ENCODE measurements at regions not wholly inside any gene's neighbourhood (a gene's known extent, or its start where the extent isn't known, plus 50 kb on each side); places are given as distances from the start of the nearest gene placed in this dataset.

DNA sequence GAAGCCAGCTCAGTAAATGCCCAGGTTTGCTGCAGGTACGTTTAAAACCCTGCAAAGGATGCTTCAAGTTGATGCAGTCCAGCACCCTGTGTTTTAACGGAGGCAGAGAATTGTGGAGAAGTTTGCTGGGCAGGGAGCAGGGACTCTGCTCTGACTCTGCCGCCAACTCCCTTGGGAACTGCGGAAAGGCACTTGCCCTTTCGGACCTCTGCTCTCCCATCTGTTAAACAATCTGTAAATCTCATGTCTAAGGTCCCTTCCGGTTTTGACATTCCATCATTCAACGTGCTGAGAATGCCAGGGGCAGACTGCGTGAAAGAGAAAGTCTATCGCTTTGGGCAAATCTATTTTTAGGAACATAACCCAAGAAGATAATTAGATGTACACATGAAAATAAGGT lies 184.5 kb downstream of the OPA1 start:
- intact Hi-C loops (cut with DNase I), result no loop called here
- no peak overlapping the region for H3K4me3 ChIP-seq (ENCODE audit: low read length in 2 of 2)
- 66 to 79% methylated on average over 9 of the region's 9 CpGs for WGBS, 2 donors
- no peak for ATAC-seq (ENCODE audit: low FRiP score)
- H3K4me1 ChIP-seq (ENCODE audit: control insufficient read depth in 1 of 2, insufficient read depth in 2 of 2, low read length in 2 of 2), result no peaks in the 10 kb centered on the region
- H3K27ac ChIP-seq (ENCODE audit: low read depth in 1 of 2, low read length in 2 of 2), result no peak overlapping the region
- no peaks in the 10 kb centered on the region for H3K36me3 ChIP-seq (ENCODE audit: control insufficient read depth in 1 of 2, insufficient read depth in 2 of 2, low read length in 1 of 2)
- H3K9me3 ChIP-seq (ENCODE audit: control insufficient read depth, low read length), result no peaks in the 10 kb centered on the region
- DNase-seq, result no peak
- H3K27me3 ChIP-seq (ENCODE audit: control insufficient read depth in 1 of 2, insufficient read depth in 2 of 2, low read length in 1 of 2), result no peaks in the 10 kb centered on the region

DNA sequence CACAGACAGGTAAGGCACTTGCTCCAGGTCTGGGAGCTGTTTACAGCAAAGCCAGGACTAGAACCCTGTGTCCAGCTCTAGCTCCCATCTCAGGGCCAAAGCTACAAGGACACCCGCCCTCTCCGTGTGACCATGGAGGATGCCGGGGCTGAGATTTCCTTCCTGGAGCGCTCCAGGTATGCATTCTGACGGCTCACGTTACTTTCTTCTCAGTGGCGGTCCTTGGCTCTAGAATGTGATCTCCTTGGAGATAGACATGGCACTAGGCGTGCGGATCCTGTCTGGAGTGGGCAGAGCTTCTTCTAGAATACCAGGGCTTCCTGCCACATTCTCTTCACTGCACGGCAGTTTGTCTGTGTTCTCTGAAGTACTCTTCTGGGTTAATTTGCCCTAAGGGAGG lies 185.7 kb downstream of the OPA1 start:
- Histone ChIP-seq H3K27ac (ENCODE audit: low read depth in 1 of 2, low read length in 2 of 2) (no peak overlapping the region), H3K4me1 (ENCODE audit: control insufficient read depth in 1 of 2, insufficient read depth in 2 of 2, low read length in 2 of 2) (no peaks in the 10 kb centered on the region), H3K36me3 (ENCODE audit: control insufficient read depth in 1 of 2, insufficient read depth in 2 of 2, low read length in 1 of 2) (no peaks in the 10 kb centered on the region), H3K27me3 (ENCODE audit: control insufficient read depth in 1 of 2, insufficient read depth in 2 of 2, low read length in 1 of 2) (no peaks in the 10 kb centered on the region), H3K9me3 (ENCODE audit: control insufficient read depth, low read length) (no peaks in the 10 kb centered on the region), H3K4me3 (ENCODE audit: low read length in 2 of 2) (no peak overlapping the region)
- intact Hi-C loops (cut with DNase I), result no loop called here
- DNase-seq (no peak), ATAC-seq (ENCODE audit: low FRiP score) (no peak)
- 89 to 90% methylated on average over 10 of the region's 10 CpGs for WGBS, 2 donors

DNA sequence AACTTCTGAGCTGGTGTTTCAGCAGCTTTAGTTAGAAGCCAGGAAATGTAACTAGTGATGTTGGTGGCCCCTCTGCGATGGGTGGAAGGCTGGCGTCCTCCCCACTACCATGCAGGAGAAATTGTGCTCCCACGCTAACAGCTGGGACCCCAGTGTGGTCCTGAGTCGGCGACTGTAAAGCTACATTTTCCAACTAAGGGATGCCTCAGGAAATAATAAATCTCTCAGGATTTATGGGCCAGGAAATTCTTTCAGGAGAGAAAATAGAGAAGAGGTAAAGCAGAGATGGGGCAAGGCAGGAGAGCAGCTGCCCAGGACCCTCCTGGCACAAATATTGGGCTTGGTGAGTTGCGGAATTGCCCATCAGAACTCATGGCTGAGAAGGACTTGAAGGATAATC lies 186.9 kb downstream of the OPA1 start:
- DNase-seq (no peak), ATAC-seq (ENCODE audit: low FRiP score) (no peak)
- Histone ChIP-seq H3K9me3 (ENCODE audit: control insufficient read depth, low read length) (no peaks in the 10 kb centered on the region), H3K36me3 (ENCODE audit: control insufficient read depth in 1 of 2, insufficient read depth in 2 of 2, low read length in 1 of 2) (no peaks in the 10 kb centered on the region), H3K4me3 (ENCODE audit: low read length in 2 of 2) (no peak overlapping the region), H3K27ac (ENCODE audit: low read depth in 1 of 2, low read length in 2 of 2) (no peak overlapping the region), H3K27me3 (ENCODE audit: control insufficient read depth in 1 of 2, insufficient read depth in 2 of 2, low read length in 1 of 2) (no peaks in the 10 kb centered on the region), H3K4me1 (ENCODE audit: control insufficient read depth in 1 of 2, insufficient read depth in 2 of 2, low read length in 2 of 2) (no peaks in the 10 kb centered on the region)
- intact Hi-C loops (cut with DNase I), result loop anchor here (1.0 to 10.0 kb wide), 4 partner anchors 225 to 565 kb away; no protein-coding TSS in a partner anchor
- WGBS, 2 donors, result 88% methylated on average over 6 of the region's 6 CpGs

DNA sequence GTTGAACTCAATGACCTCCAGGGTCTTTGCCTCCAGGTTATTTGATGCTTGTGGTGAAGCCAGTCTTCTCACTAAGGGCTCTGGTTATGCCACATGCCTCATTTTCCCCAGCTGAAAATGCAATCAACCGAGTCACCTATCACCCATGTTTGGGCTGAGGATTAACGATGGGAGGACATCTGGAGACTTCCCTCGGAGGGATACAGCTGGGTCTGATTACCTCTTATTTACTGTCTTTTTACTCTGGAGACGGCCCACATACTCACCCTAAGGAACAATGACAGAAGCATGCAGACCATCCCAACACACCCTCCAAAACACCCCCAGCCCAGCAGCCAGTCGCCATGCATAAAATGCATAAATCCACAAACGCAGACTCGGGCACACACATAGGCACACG lies 187.4 kb downstream of the OPA1 start:
- 63 to 66% methylated on average over 8 of the region's 8 CpGs for WGBS, 2 donors
- no peak for ATAC-seq (ENCODE audit: low FRiP score)

GRCh38 chr3:193780810-193781478 lies 187.9 kb downstream of the OPA1 start:
- ATAC-seq (ENCODE audit: low FRiP score) (peak; percentile 90), DNase-seq (peak; percentile 78 to 89)
- Histone ChIP-seq H3K27ac (ENCODE audit: low read depth in 1 of 2, low read length in 2 of 2) (no peak overlapping the region), H3K9me3 (ENCODE audit: control insufficient read depth, low read length) (no peaks in the 10 kb centered on the region), H3K4me3 (ENCODE audit: low read length in 2 of 2) (no peak overlapping the region), H3K36me3 (ENCODE audit: control insufficient read depth in 1 of 2, insufficient read depth in 2 of 2, low read length in 1 of 2) (no peaks in the 10 kb centered on the region), H3K27me3 (ENCODE audit: control insufficient read depth in 1 of 2, insufficient read depth in 2 of 2, low read length in 1 of 2) (no peaks in the 10 kb centered on the region), H3K4me1 (ENCODE audit: control insufficient read depth in 1 of 2, insufficient read depth in 2 of 2, low read length in 2 of 2) (no peaks in the 10 kb centered on the region)
- intact Hi-C loops (cut with DNase I), result loop anchor here (1.0 to 10.0 kb wide), 4 partner anchors 224 to 564 kb away; no protein-coding TSS in a partner anchor
- 16 to 17% methylated on average over 11 of the region's 11 CpGs for WGBS, 2 donors

More for the DNA sequence above, 187.4 kb downstream of the OPA1 start:
- Histone ChIP-seq H3K4me3 (ENCODE audit: low read length in 2 of 2) (no peak overlapping the region), H3K4me1 (ENCODE audit: control insufficient read depth in 1 of 2, insufficient read depth in 2 of 2, low read length in 2 of 2) (no peaks in the 10 kb centered on the region), H3K36me3 (ENCODE audit: control insufficient read depth in 1 of 2, insufficient read depth in 2 of 2, low read length in 1 of 2) (no peaks in the 10 kb centered on the region), H3K27me3 (ENCODE audit: control insufficient read depth in 1 of 2, insufficient read depth in 2 of 2, low read length in 1 of 2) (no peaks in the 10 kb centered on the region), H3K27ac (ENCODE audit: low read depth in 1 of 2, low read length in 2 of 2) (no peak overlapping the region), H3K9me3 (ENCODE audit: control insufficient read depth, low read length) (no peaks in the 10 kb centered on the region)
- DNase-seq, result no peak
- intact Hi-C loops (cut with DNase I), result loop anchor here (1.0 to 10.0 kb wide), 4 partner anchors 224 to 564 kb away; no protein-coding TSS in a partner anchor

GRCh38 chr3:193782276-193782647 lies 189.3 kb downstream of the OPA1 start:
- H3K27ac ChIP-seq (ENCODE audit: low read depth in 1 of 2, low read length in 2 of 2), result no peak overlapping the region
- no peaks in the 10 kb centered on the region for H3K9me3 ChIP-seq (ENCODE audit: control insufficient read depth, low read length)
- H3K4me1 ChIP-seq (ENCODE audit: control insufficient read depth in 1 of 2, insufficient read depth in 2 of 2, low read length in 2 of 2), result no peaks in the 10 kb centered on the region
- DNase-seq (no peak), ATAC-seq (ENCODE audit: low FRiP score) (no peak)
- no peak overlapping the region for H3K4me3 ChIP-seq (ENCODE audit: low read length in 2 of 2)
- 90 to 94% methylated on average over 9 of the region's 9 CpGs for WGBS, 2 donors
- H3K27me3 ChIP-seq (ENCODE audit: control insufficient read depth in 1 of 2, insufficient read depth in 2 of 2, low read length in 1 of 2), result no peaks in the 10 kb centered on the region
- intact Hi-C loops (cut with DNase I), result loop anchor here (2.0 to 10.0 kb wide), 3 partner anchors 223 to 563 kb away; no protein-coding TSS in a partner anchor
- H3K36me3 ChIP-seq (ENCODE audit: control insufficient read depth in 1 of 2, insufficient read depth in 2 of 2, low read length in 1 of 2), result no peaks in the 10 kb centered on the region

DNA sequence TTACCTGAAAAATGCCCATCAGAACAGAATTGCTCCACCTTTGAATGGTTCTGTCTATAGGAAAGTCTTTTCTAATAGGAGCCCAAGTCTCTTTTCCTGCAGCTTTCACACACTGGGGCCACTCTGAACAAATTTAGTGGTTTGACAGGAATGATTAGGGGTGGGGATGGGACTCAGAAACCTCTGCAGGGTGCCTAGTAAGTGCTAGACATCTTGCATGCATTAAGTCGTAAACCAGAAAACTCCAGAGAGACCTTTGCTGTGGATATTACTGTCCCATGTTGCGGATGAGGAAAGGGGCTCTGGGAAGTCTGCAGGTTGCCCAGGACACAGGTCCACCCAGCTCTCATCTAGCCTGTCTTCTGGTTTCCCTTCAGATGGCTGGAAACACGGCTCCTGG lies 189.7 kb downstream of the OPA1 start:
- Histone ChIP-seq H3K27ac (ENCODE audit: low read depth in 1 of 2, low read length in 2 of 2) (no peak overlapping the region), H3K36me3 (ENCODE audit: control insufficient read depth in 1 of 2, insufficient read depth in 2 of 2, low read length in 1 of 2) (no peaks in the 10 kb centered on the region), H3K4me1 (ENCODE audit: control insufficient read depth in 1 of 2, insufficient read depth in 2 of 2, low read length in 2 of 2) (no peaks in the 10 kb centered on the region), H3K27me3 (ENCODE audit: control insufficient read depth in 1 of 2, insufficient read depth in 2 of 2, low read length in 1 of 2) (peaks cover 0 to 2% of the 10 kb centered on the region in 2 donors), H3K9me3 (ENCODE audit: control insufficient read depth, low read length) (no peaks in the 10 kb centered on the region), H3K4me3 (ENCODE audit: low read length in 2 of 2) (no peak overlapping the region)
- WGBS, 2 donors, result 91 to 96% methylated on average over 3 of the region's 3 CpGs
- DNase-seq (no peak), ATAC-seq (ENCODE audit: low FRiP score) (no peak)
- intact Hi-C loops (cut with DNase I), result loop anchor here (2.0 to 10.0 kb wide), 3 partner anchors 222 to 562 kb away; no protein-coding TSS in a partner anchor

GRCh38 chr3:193783166-193783896 lies 190.3 kb downstream of the OPA1 start:
- H3K27ac ChIP-seq (ENCODE audit: low read depth in 1 of 2, low read length in 2 of 2), result no peak overlapping the region
- H3K27me3 ChIP-seq (ENCODE audit: control insufficient read depth in 1 of 2, insufficient read depth in 2 of 2, low read length in 1 of 2), result peaks cover 0 to 2% of the 10 kb centered on the region in 2 donors
- no peak overlapping the region for H3K4me3 ChIP-seq (ENCODE audit: low read length in 2 of 2)
- ATAC-seq (ENCODE audit: low FRiP score), result no peak
- no peaks in the 10 kb centered on the region for H3K4me1 ChIP-seq (ENCODE audit: control insufficient read depth in 1 of 2, insufficient read depth in 2 of 2, low read length in 2 of 2)
- H3K9me3 ChIP-seq (ENCODE audit: control insufficient read depth, low read length), result no peaks in the 10 kb centered on the region
- 77 to 81% methylated on average over 5 of the region's 5 CpGs for WGBS, 2 donors
- intact Hi-C loops (cut with DNase I), result loop anchor here (2.0 to 10.0 kb wide), 3 partner anchors 221 to 561 kb away; no protein-coding TSS in a partner anchor
- DNase-seq, result no peak
- no peaks in the 10 kb centered on the region for H3K36me3 ChIP-seq (ENCODE audit: control insufficient read depth in 1 of 2, insufficient read depth in 2 of 2, low read length in 1 of 2)

All from aorta (tissue), 5 donors.